HG03045 (cell line): ENCODE measurements at regions not wholly inside any gene's neighbourhood (a gene's known extent, or its start where the extent isn't known, plus 50 kb on each side); places are given as distances from the start of the nearest gene placed in this dataset.
"Not testable (repeated sequence)": the region's sequence is repeated elsewhere in the genome, so short reads cannot be mapped to it uniquely, and the experiment has no call there.

ENCODE experiments used
- ATAC-seq: cut with Tn5 transposase; IDR thresholded peaks from one replicate; pipeline ENCODE4 v1.9.1; 2021; ENCODE audit warnings: mild to moderate bottlenecking, moderate library complexity; ENCODE audit not compliant: unreplicated experiment

GRCh38 chr3:170662986-170663385 is 77.1 kb upstream of the SLC7A14 start:
- not testable (repeated sequence) for ATAC-seq

GRCh38 chr3:170660139-170660538 is 74.3 kb upstream of the SLC7A14 start:
- ATAC-seq, result no peak

GRCh38 chr3:170657312-170657711 is 71.4 kb upstream of the SLC7A14 start:
- no peak for ATAC-seq

GRCh38 chr3:170656284-170656683 is 70.4 kb upstream of the SLC7A14 start:
- no peak for ATAC-seq

GRCh38 chr3:170653801-170654200 is 67.9 kb upstream of the SLC7A14 start:
- no peak for ATAC-seq

GRCh38 chr3:170651260-170651845 is 65.5 kb upstream of the SLC7A14 start:
- ATAC-seq, result no peak

GRCh38 chr3:170650557-170650956 is 64.7 kb upstream of the SLC7A14 start:
- not testable (repeated sequence) for ATAC-seq

GRCh38 chr3:170644711-170645110 is 58.8 kb upstream of the SLC7A14 start:
- no peak for ATAC-seq

- no peak for ATAC-seq
These were observed 58.0 kb upstream of the SLC7A14 start for GRCh38 chr3:170643831-170644230.

- ATAC-seq, result no peak
These were observed 57.2 kb upstream of the SLC7A14 start for GRCh38 chr3:170642882-170643601.

- ATAC-seq, result no peak
These were observed 55.8 kb upstream of the SLC7A14 start for GRCh38 chr3:170641510-170642236.

- no peak for ATAC-seq
These were observed 54.9 kb upstream of the SLC7A14 start for GRCh38 chr3:170640737-170641171.

GRCh38 chr3:170638988-170639387 is 53.1 kb upstream of the SLC7A14 start:
- no peak for ATAC-seq

GRCh38 chr3:170637306-170637705 is 51.4 kb upstream of the SLC7A14 start:
- no peak for ATAC-seq

- ATAC-seq, result no peak
These were observed 50.6 kb upstream of the SLC7A14 start for GRCh38 chr3:170636400-170636973.
